Transverse colon (tissue), 3 donors: ENCODE measurements at regions not wholly inside any gene's neighbourhood (a gene's known extent, or its start where the extent isn't known, plus 50 kb on each side); places are given as distances from the start of the nearest gene placed in this dataset.

Experiments
- EP300 ChIP-seq: sonication (generic); formaldehyde crosslinking; IDR thresholded peaks from one replicate; pipeline ENCODE4 v1.6.1; 2017; ENCODE audit warnings: antibody characterized with exemption, low read depth
- TF ChIP-seq, protein P1 (sequence below), 5 experiments: fragments of 200-600 bp in 3 of 5; fragments of 450-650 bp in 2 of 5; sonication (generic) in 3 of 5; IDR thresholded peaks; 1 replicate in 2 of 5; 2 replicates in 3 of 5; pipeline ENCODE4 v1.5.1; 2016 to 2017; ENCODE audit warnings: antibody characterized with exemption in 5 of 5, inconsistent platforms in 3 of 5, mild to moderate bottlenecking in 2 of 5, moderate library complexity in 1 of 5

DNA sequence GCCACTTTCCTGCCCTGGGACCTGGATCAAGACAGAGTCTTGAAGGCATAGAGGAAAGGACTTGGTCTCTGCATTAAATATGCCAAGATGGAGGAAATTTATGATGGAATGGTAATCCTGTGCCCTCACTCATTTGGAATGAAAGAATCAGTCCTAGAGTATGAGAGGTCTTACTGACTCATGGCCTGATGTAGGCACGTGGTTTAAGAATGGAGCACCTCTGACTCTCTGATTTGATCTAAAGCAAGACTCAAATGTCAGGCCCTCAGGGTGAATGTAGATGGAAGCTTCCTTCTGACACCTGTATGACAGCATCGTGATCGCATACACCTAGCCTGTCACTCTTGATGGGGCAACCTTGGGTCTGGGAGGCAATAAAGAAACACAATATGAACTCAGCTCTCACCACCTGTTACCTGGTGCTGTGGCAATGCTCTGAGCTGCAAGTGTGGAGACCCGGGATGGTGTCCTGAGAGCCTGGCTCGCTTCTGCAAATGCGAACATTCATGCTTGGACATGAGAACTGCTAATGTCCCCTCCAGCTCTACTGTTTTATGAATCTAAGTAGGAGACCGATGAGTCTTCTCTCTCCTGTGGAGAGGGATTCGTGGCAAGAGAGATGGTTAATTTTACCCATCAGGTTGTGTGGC lies 229.9 kb downstream of the ABCC12 start:
- TF ChIP-seq EP300: no peak
- TF ChIP-seq, protein P1, sequence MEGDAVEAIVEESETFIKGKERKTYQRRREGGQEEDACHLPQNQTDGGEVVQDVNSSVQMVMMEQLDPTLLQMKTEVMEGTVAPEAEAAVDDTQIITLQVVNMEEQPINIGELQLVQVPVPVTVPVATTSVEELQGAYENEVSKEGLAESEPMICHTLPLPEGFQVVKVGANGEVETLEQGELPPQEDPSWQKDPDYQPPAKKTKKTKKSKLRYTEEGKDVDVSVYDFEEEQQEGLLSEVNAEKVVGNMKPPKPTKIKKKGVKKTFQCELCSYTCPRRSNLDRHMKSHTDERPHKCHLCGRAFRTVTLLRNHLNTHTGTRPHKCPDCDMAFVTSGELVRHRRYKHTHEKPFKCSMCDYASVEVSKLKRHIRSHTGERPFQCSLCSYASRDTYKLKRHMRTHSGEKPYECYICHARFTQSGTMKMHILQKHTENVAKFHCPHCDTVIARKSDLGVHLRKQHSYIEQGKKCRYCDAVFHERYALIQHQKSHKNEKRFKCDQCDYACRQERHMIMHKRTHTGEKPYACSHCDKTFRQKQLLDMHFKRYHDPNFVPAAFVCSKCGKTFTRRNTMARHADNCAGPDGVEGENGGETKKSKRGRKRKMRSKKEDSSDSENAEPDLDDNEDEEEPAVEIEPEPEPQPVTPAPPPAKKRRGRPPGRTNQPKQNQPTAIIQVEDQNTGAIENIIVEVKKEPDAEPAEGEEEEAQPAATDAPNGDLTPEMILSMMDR (IDR thresholded peaks at IDR 0.05): no peak
